Brain microvascular endothelial cell (primary cell): ENCODE measurements at regions not wholly inside any gene's neighbourhood (a gene's known extent, or its start where the extent isn't known, plus 50 kb on each side); places are given as distances from the start of the nearest gene placed in this dataset.
"Not testable (repeated sequence)": the region's sequence is repeated elsewhere in the genome, so short reads cannot be mapped to it uniquely, and the experiment has no call there.

ENCODE experiments used
- DNase-seq: peaks from one replicate; pipeline ENCODE4 v3.0.0-alpha.2; 2020
- H3K27ac ChIP-seq: fragments of 250-450 bp; sonication (Bioruptor Pico); 2 replicates; pipeline ENCODE4 v1.5.1; 2020; ENCODE audit warnings: mild to moderate bottlenecking, moderate library complexity
- H3K27me3 ChIP-seq: fragments of 250-450 bp; sonication (Bioruptor Pico); replicated peaks from 2 replicates; pipeline ENCODE4 v1.5.1; 2020; ENCODE audit warnings: mild to moderate bottlenecking
- H3K36me3 ChIP-seq: fragments of 250-450 bp; sonication (Bioruptor Pico); replicated peaks from 2 replicates; pipeline ENCODE4 v1.5.1; 2020; ENCODE audit warnings: mild to moderate bottlenecking
- H3K4me3 ChIP-seq: 2 replicates; pipeline ENCODE4 v1.5.1; 2011; ENCODE audit warnings: low read depth, mild to moderate bottlenecking, control low read depth, low read length, moderate library complexity
- CTCF ChIP-seq: IDR thresholded peaks from 2 replicates; pipeline ENCODE4 v1.5.1; 2011; ENCODE audit warnings: low read depth, mild to moderate bottlenecking, moderate library complexity, low read length, control low read depth, inconsistent platforms; ENCODE audit errors: missing control alignments
- in situ Hi-C: cut with HindIII; loops from 2 replicates; pipeline ENCODE4 v1.10.0; 2017; ENCODE audit warnings: low sequenced_read_pairs, low pct_ligation_motif_present

GRCh38 chr6:125375013-125375412 is 73.2 kb upstream of the HDDC2 start:
- Histone ChIP-seq H3K36me3 (no peaks in the 10 kb centered on the region), H3K27ac (no peak overlapping the region), H3K4me3 (no peak overlapping the region), H3K27me3 (no peaks in the 10 kb centered on the region)
- no peak for TF ChIP-seq CTCF
- in situ Hi-C loops = no loop called here
- no peak for DNase-seq

GRCh38 chr6:125375821-125376220 is 74.1 kb upstream of the HDDC2 start:
- no peak for TF ChIP-seq CTCF
- Histone ChIP-seq H3K27ac (no peak overlapping the region), H3K4me3 (no peak overlapping the region), H3K36me3 (no peaks in the 10 kb centered on the region), H3K27me3 (no peaks in the 10 kb centered on the region)
- peak; percentile 37 for DNase-seq
- in situ Hi-C loops = no loop called here

- DNase-seq = peak; percentile 91
- Histone ChIP-seq H3K36me3 (no peaks in the 10 kb centered on the region), H3K27me3 (no peaks in the 10 kb centered on the region), H3K27ac (peak overlapping the region; percentile 86), H3K4me3 (no peak overlapping the region)
- in situ Hi-C loops = no loop called here
- no peak for TF ChIP-seq CTCF
Measured at GRCh38 chr6:125377621-125378020, 75.9 kb upstream of the HDDC2 start.

- no peaks in the 10 kb centered on the region for H3K27me3 ChIP-seq
Measured at GRCh38 chr6:125379174-125379573, 77.4 kb upstream of the HDDC2 start.

GRCh38 chr6:125380474-125380873 is 78.7 kb upstream of the HDDC2 start:
- Histone ChIP-seq H3K27ac (no peak overlapping the region), H3K4me3 (no peak overlapping the region), H3K27me3 (no peaks in the 10 kb centered on the region), H3K36me3 (no peaks in the 10 kb centered on the region)
- in situ Hi-C loops = no loop called here
- no peak for TF ChIP-seq CTCF
- no peak for DNase-seq

More at GRCh38 chr6:125379174-125379573, 77.4 kb upstream of the HDDC2 start:
- Histone ChIP-seq H3K27ac (no peak overlapping the region), H3K36me3 (no peaks in the 10 kb centered on the region), H3K4me3 (no peak overlapping the region)
- TF ChIP-seq CTCF = no peak
- no peak for DNase-seq
- in situ Hi-C loops = no loop called here

GRCh38 chr6:125386337-125386736 is 84.6 kb upstream of the HDDC2 start:
- DNase-seq, in situ Hi-C loops: not testable (repeated sequence)

More at GRCh38 chr6:125386337-125386736, 84.6 kb upstream of the HDDC2 start:
- not testable (repeated sequence) for H3K36me3 ChIP-seq, H3K27me3 ChIP-seq, H3K27ac ChIP-seq, H3K4me3 ChIP-seq
